ENCODE measurements at regions not wholly inside any gene's neighbourhood (a gene's known extent, or its start where the extent isn't known, plus 50 kb on each side); places are given as distances from the start of the nearest gene placed in this dataset.

DNA sequence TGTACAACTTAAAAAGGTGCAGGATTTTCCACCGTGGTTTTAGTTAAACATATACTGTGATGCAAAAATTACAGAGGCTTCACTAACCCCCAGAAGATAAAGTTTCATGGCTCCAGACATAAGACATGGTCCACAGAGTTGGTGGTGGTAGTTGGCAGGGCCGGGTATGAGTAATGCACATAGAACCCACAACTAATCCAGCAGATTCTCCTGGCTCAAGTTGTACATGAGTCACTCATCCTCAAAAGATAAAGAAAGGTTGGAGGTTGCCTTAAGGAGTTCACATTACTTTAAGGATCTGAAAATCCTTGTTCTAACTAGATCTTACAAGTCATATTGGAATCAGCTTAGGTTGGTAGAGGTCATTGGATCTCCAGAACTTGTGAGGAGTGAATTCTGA is 98.3 kb upstream of the ZBTB20 start:
- Histone ChIP-seq H3K4me3 (no peak overlapping the region), H3K27ac (no peak overlapping the region), H3K27me3 (no peaks in the 10 kb centered on the region), H3K9me3 (no peaks in the 10 kb centered on the region), H3K36me3 (no peaks in the 10 kb centered on the region), H3K4me1 (no peaks in the 10 kb centered on the region), H3K9ac (ENCODE audit: low read depth in 2 of 2, low read length in 2 of 2) (no peak overlapping the region)
- no peak for DNase-seq
- TF ChIP-seq, protein P1, sequence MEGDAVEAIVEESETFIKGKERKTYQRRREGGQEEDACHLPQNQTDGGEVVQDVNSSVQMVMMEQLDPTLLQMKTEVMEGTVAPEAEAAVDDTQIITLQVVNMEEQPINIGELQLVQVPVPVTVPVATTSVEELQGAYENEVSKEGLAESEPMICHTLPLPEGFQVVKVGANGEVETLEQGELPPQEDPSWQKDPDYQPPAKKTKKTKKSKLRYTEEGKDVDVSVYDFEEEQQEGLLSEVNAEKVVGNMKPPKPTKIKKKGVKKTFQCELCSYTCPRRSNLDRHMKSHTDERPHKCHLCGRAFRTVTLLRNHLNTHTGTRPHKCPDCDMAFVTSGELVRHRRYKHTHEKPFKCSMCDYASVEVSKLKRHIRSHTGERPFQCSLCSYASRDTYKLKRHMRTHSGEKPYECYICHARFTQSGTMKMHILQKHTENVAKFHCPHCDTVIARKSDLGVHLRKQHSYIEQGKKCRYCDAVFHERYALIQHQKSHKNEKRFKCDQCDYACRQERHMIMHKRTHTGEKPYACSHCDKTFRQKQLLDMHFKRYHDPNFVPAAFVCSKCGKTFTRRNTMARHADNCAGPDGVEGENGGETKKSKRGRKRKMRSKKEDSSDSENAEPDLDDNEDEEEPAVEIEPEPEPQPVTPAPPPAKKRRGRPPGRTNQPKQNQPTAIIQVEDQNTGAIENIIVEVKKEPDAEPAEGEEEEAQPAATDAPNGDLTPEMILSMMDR (IDR thresholded peaks at IDR 0.05): no peak
- intact Hi-C loops (cut with DNase I): no loop called here

DNA sequence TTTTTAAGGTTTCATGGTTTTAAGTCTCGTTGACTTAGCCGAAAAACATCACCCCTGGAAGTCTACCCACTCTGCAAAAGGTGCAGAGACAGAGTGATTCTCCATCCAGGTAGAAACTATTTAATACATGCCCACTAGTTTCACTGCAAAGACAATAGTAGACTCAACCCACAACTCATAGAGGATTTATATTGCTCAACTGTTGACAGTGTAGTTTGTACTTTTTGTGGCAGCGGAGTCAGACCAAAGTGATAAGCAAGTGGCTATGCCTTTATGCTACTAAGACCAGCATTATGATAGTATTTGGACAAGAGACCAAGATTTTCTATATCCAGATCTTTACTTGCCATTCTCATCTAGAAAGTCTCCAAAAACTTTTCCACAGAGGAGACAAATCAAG is 98.8 kb upstream of the ZBTB20 start:
- H3K36me3 ChIP-seq: no peaks in the 10 kb centered on the region
- intact Hi-C loops (cut with DNase I): no loop called here
- TF ChIP-seq, protein P1 (IDR thresholded peaks at IDR 0.05): no peak
- H3K27ac ChIP-seq: no peak overlapping the region
- no peak overlapping the region for H3K9ac ChIP-seq (ENCODE audit: low read depth in 2 of 2, low read length in 2 of 2)
- H3K9me3 ChIP-seq: no peaks in the 10 kb centered on the region
- no peaks in the 10 kb centered on the region for H3K27me3 ChIP-seq
- no peaks in the 10 kb centered on the region for H3K4me1 ChIP-seq
- no peak overlapping the region for H3K4me3 ChIP-seq
- DNase-seq: no peak

DNA sequence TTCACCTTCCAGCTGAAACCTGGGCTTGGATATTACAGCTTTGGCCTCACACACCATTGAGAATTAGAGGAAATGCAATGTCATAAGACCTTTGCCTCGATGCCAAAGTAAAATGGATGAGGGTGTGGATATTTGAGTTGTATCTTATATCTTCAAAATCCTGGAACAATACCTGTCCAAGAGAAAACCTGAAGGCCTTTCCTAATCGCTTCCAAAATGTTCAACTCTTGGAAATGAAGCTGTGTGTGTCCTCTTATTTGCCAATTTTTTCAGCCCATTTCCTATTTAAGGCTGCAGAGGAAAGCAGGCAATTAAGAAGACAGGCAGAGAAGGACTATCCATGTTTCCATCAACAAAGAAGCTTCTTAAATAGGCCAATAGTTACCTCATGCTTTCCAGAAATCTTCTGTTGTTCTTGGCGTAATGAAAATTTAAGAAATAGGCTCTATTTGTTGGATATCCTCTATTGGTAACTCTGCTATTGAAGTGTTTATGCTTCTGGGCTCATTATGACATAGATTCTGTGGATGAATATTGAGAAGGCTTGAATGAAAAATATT is 99.5 kb upstream of the ZBTB20 start:
- no peak overlapping the region for H3K27ac ChIP-seq
- no peaks in the 10 kb centered on the region for H3K27me3 ChIP-seq
- no peak for DNase-seq
- H3K9me3 ChIP-seq: no peaks in the 10 kb centered on the region
- H3K9ac ChIP-seq (ENCODE audit: low read depth in 2 of 2, low read length in 2 of 2): no peak overlapping the region
- no peaks in the 10 kb centered on the region for H3K4me1 ChIP-seq
- TF ChIP-seq, protein P1 (IDR thresholded peaks at IDR 0.05): no peak
- intact Hi-C loops (cut with DNase I): no loop called here
- no peaks in the 10 kb centered on the region for H3K36me3 ChIP-seq
- H3K4me3 ChIP-seq: no peak overlapping the region

DNA sequence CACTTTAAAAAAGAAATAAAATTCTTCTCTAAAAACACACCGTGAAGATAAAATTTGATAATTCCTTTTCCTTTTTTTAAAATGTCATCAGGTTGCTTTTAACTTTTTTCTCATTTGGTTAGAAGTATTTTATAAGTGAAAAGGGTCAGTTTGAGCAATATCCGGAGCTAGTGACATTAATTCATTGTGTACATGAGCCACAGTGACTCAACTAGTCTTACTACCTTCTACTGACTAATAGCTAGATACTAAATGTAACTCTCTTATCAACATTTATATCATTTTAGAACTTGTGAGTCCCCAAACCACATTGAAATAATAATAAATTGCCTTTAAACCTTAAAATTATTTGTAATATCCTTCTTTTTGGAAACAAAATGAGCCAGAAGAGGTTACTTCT is 101.2 kb upstream of the ZBTB20 start:
- TF ChIP-seq, protein P1 (IDR thresholded peaks at IDR 0.05): no peak
- intact Hi-C loops (cut with DNase I): no loop called here
- Histone ChIP-seq H3K36me3 (no peaks in the 10 kb centered on the region), H3K9ac (ENCODE audit: low read depth in 2 of 2, low read length in 2 of 2) (no peak overlapping the region), H3K27ac (no peak overlapping the region), H3K27me3 (no peaks in the 10 kb centered on the region), H3K4me3 (no peak overlapping the region), H3K4me1 (no peaks in the 10 kb centered on the region), H3K9me3 (no peaks in the 10 kb centered on the region)
- DNase-seq: no peak

DNA sequence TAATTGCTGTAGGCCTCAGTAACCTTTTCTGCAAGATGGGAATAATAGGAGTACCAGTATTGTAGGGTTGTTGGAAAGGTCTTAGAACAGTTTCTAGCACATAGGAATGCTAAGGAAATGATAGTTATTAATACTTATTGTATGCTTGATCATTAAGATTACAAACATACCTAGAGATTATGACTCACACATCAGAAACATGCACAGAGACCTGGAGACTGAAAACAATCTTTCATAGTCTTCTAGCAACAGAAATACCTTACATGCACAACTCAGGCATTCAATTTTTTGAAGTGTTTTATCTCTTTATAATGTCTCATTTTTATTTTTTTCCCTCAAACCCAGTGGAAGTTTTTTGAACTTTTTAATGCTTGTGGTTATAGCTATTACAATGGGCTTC is 104.4 kb upstream of the ZBTB20 start:
- no peaks in the 10 kb centered on the region for H3K27me3 ChIP-seq
- TF ChIP-seq, protein P1 (IDR thresholded peaks at IDR 0.05): no peak
- H3K4me1 ChIP-seq: no peaks in the 10 kb centered on the region
- no peak overlapping the region for H3K4me3 ChIP-seq
- no peaks in the 10 kb centered on the region for H3K9me3 ChIP-seq
- H3K27ac ChIP-seq: no peak overlapping the region
- no peaks in the 10 kb centered on the region for H3K36me3 ChIP-seq
- intact Hi-C loops (cut with DNase I): no loop called here
- no peak overlapping the region for H3K9ac ChIP-seq (ENCODE audit: low read depth in 2 of 2, low read length in 2 of 2)
- DNase-seq: no peak

All from colonic mucosa (tissue), 4 donors.